ENCODE measurements at regions not wholly inside any gene's neighbourhood (a gene's known extent, or its start where the extent isn't known, plus 50 kb on each side); places are given as distances from the start of the nearest gene placed in this dataset.
"Not testable (repeated sequence)": the region's sequence is repeated elsewhere in the genome, so short reads cannot be mapped to it uniquely, and the experiment has no call there.

- H3K9me3 ChIP-seq (ENCODE audit: control insufficient read depth, insufficient read depth, low read length) = no peaks in the 10 kb centered on the region
- no peaks in the 10 kb centered on the region for H3K4me1 ChIP-seq (ENCODE audit: insufficient read depth, low read length)
- H3K36me3 ChIP-seq (ENCODE audit: insufficient read depth, low read length) = no peaks in the 10 kb centered on the region
- no peak overlapping the region for H3K9ac ChIP-seq (ENCODE audit: low read depth, low read length)
Measured at GRCh38 chr6:51303338-51303737, 484.7 kb downstream of the TFAP2B start.

DNA sequence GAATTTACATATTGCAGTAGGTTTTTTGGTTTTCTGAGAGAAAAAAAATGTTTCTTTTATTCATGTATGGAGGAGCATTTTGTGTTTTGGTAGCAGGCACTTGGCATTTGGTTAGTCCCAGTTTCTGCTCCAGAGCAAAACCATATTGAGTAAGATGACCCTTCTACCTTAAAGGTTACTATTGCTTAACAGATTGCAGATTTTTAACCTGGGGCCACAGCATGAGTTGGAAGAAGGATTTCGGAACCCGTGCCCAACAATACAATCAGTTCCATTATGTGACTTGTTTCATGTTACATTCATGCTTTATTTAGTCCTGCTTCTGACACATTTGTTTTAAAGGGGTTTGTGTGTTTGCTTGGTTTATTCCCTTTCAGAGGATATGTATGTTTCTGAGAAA is 496.3 kb downstream of the TFAP2B start:
- H3K4me1 ChIP-seq (ENCODE audit: insufficient read depth, low read length) = no peaks in the 10 kb centered on the region; the same call in 1 of the 2 replicates
- no peaks in the 10 kb centered on the region for H3K9me3 ChIP-seq (ENCODE audit: control insufficient read depth, insufficient read depth, low read length)
- H3K9ac ChIP-seq (ENCODE audit: low read depth, low read length) = no peak overlapping the region
- no peaks in the 10 kb centered on the region for H3K36me3 ChIP-seq (ENCODE audit: insufficient read depth, low read length)

- H3K9me3 ChIP-seq (ENCODE audit: control insufficient read depth, insufficient read depth, low read length) = no peaks in the 10 kb centered on the region
- H3K4me1 ChIP-seq (ENCODE audit: insufficient read depth, low read length) = no peaks in the 10 kb centered on the region; the same call in 1 of the 2 replicates
- no peaks in the 10 kb centered on the region for H3K36me3 ChIP-seq (ENCODE audit: insufficient read depth, low read length)
- H3K9ac ChIP-seq (ENCODE audit: low read depth, low read length) = no peak overlapping the region
Measured at GRCh38 chr6:51318674-51319073, 500.0 kb downstream of the TFAP2B start.

DNA sequence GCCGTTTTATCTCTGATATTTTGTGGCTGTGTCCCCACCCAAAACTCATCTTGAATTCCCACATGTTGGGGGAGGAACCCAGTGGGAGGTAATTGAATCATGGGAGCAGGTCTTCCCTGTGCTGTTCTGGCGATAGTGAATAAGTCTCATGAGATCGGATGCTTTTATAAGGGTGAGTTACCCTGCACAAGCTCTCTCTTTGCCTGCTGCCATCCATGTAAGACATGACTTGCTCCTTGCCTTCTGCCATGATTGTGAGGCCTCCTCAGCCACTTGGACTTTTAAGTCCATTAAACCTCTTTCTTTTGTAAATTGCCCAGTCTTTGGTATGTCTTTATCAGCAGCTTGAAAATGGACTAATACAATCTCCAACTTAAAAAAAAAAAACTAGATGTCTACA is 502.8 kb downstream of the TFAP2B start:
- H3K36me3 ChIP-seq (ENCODE audit: insufficient read depth, low read length); H3K9ac ChIP-seq (ENCODE audit: low read depth, low read length); H3K4me1 ChIP-seq (ENCODE audit: insufficient read depth, low read length); H3K9me3 ChIP-seq (ENCODE audit: control insufficient read depth, insufficient read depth, low read length): not testable (repeated sequence)

DNA sequence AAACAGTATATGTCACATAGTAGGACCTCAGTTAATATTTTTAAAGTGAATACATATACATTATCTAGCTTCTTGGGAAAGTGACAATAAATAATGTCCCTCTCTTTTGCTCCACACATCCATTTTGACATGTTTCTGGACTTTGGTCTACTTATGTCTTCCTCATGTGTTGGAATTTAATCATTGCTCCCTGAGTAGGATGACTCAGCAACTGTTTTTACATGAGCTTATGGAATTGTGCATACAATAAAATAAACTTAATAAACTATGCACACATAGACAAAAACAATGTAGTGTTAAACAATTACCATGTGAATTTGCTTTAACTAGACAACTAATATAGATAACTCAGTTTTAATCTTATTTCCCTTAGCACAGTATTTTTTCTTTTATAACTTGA is 503.8 kb downstream of the TFAP2B start:
- Histone ChIP-seq H3K9me3 (ENCODE audit: control insufficient read depth, insufficient read depth, low read length) (no peaks in the 10 kb centered on the region), H3K36me3 (ENCODE audit: insufficient read depth, low read length) (no peaks in the 10 kb centered on the region), H3K9ac (ENCODE audit: low read depth, low read length) (no peak overlapping the region), H3K4me1 (ENCODE audit: insufficient read depth, low read length) (no peaks in the 10 kb centered on the region; the same call in 1 of the 2 replicates)

GRCh38 chr6:51323056-51323455 is 504.4 kb downstream of the TFAP2B start:
- no peaks in the 10 kb centered on the region for H3K9me3 ChIP-seq (ENCODE audit: control insufficient read depth, insufficient read depth, low read length)

DNA sequence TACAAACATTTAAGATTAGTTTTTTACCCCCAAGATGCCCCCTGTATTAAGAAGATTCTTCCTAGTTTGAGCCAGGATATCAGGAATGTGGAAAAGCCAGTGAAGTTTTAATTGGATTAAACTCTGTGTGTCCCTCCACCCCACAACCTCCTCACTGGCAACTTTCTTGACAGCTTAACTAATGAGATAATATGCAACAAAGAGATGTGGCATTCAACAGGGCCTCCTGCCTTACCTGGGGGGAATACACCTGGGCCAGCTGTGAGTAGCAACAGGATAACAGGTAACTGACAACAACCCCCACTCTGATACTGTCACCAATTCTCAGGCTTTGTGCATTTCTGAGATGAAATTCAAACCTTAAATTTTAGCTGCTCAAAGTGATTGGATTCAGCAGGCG is 512.3 kb downstream of the TFAP2B start:
- H3K9me3 ChIP-seq (ENCODE audit: control insufficient read depth, insufficient read depth, low read length) = no peaks in the 10 kb centered on the region
- H3K4me1 ChIP-seq (ENCODE audit: insufficient read depth, low read length) = no peaks in the 10 kb centered on the region
- no peak overlapping the region for H3K9ac ChIP-seq (ENCODE audit: low read depth, low read length)
- H3K36me3 ChIP-seq (ENCODE audit: insufficient read depth, low read length) = no peaks in the 10 kb centered on the region

More at GRCh38 chr6:51323056-51323455, 504.4 kb downstream of the TFAP2B start:
- Histone ChIP-seq H3K36me3 (ENCODE audit: insufficient read depth, low read length) (no peaks in the 10 kb centered on the region), H3K9ac (ENCODE audit: low read depth, low read length) (no peak overlapping the region), H3K4me1 (ENCODE audit: insufficient read depth, low read length) (no peaks in the 10 kb centered on the region; the same call in 1 of the 2 replicates)

- Histone ChIP-seq H3K9me3 (ENCODE audit: control insufficient read depth, insufficient read depth, low read length) (no peaks in the 10 kb centered on the region), H3K4me1 (ENCODE audit: insufficient read depth, low read length) (peaks cover 12% of the 10 kb centered on the region)
Measured at GRCh38 chr6:51335543-51335942, 516.9 kb downstream of the TFAP2B start.

GRCh38 chr6:51336185-51336584 is 517.5 kb downstream of the TFAP2B start:
- Histone ChIP-seq H3K9ac (ENCODE audit: low read depth, low read length) (no peak overlapping the region), H3K9me3 (ENCODE audit: control insufficient read depth, insufficient read depth, low read length) (no peaks in the 10 kb centered on the region), H3K36me3 (ENCODE audit: insufficient read depth, low read length) (no peaks in the 10 kb centered on the region), H3K4me1 (ENCODE audit: insufficient read depth, low read length) (peaks cover 12% of the 10 kb centered on the region)

More at GRCh38 chr6:51335543-51335942, 516.9 kb downstream of the TFAP2B start:
- Histone ChIP-seq H3K9ac (ENCODE audit: low read depth, low read length) (no peak overlapping the region), H3K36me3 (ENCODE audit: insufficient read depth, low read length) (no peaks in the 10 kb centered on the region)

- H3K36me3 ChIP-seq (ENCODE audit: insufficient read depth, low read length) = no peaks in the 10 kb centered on the region
- H3K4me1 ChIP-seq (ENCODE audit: insufficient read depth, low read length) = peaks cover 12% of the 10 kb centered on the region
- no peaks in the 10 kb centered on the region for H3K9me3 ChIP-seq (ENCODE audit: control insufficient read depth, insufficient read depth, low read length)
- H3K9ac ChIP-seq (ENCODE audit: low read depth, low read length) = no peak overlapping the region
Measured at GRCh38 chr6:51337277-51337676, 518.6 kb downstream of the TFAP2B start.

GRCh38 chr6:51339108-51339507 is 520.4 kb downstream of the TFAP2B start:
- Histone ChIP-seq H3K36me3 (ENCODE audit: insufficient read depth, low read length) (no peaks in the 10 kb centered on the region), H3K4me1 (ENCODE audit: insufficient read depth, low read length) (peaks cover 12% of the 10 kb centered on the region), H3K9ac (ENCODE audit: low read depth, low read length) (no peak overlapping the region), H3K9me3 (ENCODE audit: control insufficient read depth, insufficient read depth, low read length) (no peaks in the 10 kb centered on the region)

GRCh38 chr6:51339728-51340127 is 521.1 kb downstream of the TFAP2B start:
- Histone ChIP-seq H3K9ac (ENCODE audit: low read depth, low read length) (0 out of 2 replicates have a peak overlapping the region, but pooled peaks have one; percentile 3), H3K36me3 (ENCODE audit: insufficient read depth, low read length) (no peaks in the 10 kb centered on the region), H3K4me1 (ENCODE audit: insufficient read depth, low read length) (peaks cover 12% of the 10 kb centered on the region), H3K9me3 (ENCODE audit: control insufficient read depth, insufficient read depth, low read length) (no peaks in the 10 kb centered on the region)

DNA sequence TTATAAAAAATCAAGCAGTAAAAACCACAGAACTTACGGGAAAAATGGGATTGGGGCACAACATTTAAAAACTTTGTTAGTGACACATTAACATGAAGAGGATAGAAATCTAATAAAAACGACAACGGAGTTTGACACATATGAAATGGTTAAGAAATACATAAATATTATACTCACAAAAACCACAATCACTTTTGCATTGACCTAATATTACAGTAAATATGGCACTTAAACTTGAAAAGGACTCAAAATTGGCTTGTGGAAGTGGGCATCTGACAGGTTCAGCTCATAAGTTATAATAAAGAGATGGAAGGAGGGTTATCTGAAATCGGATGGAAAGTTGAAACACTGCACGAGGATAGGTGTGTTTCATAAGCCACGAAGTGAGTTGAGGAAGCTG is 523.7 kb downstream of the TFAP2B start:
- H3K4me1 ChIP-seq (ENCODE audit: insufficient read depth, low read length) = peaks cover 12% of the 10 kb centered on the region
- H3K9ac ChIP-seq (ENCODE audit: low read depth, low read length) = no peak overlapping the region
- H3K36me3 ChIP-seq (ENCODE audit: insufficient read depth, low read length) = no peaks in the 10 kb centered on the region

GRCh38 chr6:51349857-51350256 is 531.2 kb downstream of the TFAP2B start:
- H3K9ac ChIP-seq (ENCODE audit: low read depth, low read length) = no peak overlapping the region
- no peaks in the 10 kb centered on the region for H3K4me1 ChIP-seq (ENCODE audit: insufficient read depth, low read length)
- no peaks in the 10 kb centered on the region for H3K36me3 ChIP-seq (ENCODE audit: insufficient read depth, low read length)
- no peaks in the 10 kb centered on the region for H3K9me3 ChIP-seq (ENCODE audit: control insufficient read depth, insufficient read depth, low read length)

More for the DNA sequence above, 523.7 kb downstream of the TFAP2B start:
- H3K9me3 ChIP-seq (ENCODE audit: control insufficient read depth, insufficient read depth, low read length) = no peaks in the 10 kb centered on the region

DNA sequence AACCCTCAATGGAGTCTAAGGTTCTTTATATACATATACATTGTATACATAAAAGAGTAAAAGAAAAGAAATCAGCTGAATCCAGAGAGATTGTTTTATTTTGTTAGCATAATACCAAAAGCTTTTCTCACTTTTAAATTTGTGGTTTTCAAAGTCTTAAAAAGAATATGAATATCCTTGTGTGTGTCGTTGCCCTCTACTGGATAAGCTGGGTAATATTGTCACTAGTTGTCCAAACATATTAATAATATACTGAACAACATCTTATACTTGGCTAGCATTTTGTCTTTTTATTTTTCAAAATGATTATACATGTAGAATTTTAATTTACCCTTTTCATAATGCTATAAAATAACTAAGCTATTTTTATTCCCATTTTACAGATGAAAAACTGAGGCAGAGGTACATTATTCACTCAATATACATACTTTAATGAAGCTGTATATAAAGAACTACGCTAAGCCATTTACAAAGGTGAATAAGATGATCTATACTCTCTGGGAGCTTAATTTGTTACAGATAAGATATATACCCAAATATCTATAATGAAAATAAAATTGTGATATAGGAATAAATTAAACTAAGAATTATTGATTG is 531.7 kb downstream of the TFAP2B start:
- no peaks in the 10 kb centered on the region for H3K4me1 ChIP-seq (ENCODE audit: insufficient read depth, low read length)
- no peaks in the 10 kb centered on the region for H3K36me3 ChIP-seq (ENCODE audit: insufficient read depth, low read length)
- H3K9me3 ChIP-seq (ENCODE audit: control insufficient read depth, insufficient read depth, low read length) = no peaks in the 10 kb centered on the region
- no peak overlapping the region for H3K9ac ChIP-seq (ENCODE audit: low read depth, low read length)
